GM19035 (cell line): ENCODE measurements at regions not wholly inside any gene's neighbourhood (a gene's known extent, or its start where the extent isn't known, plus 50 kb on each side); places are given as distances from the start of the nearest gene placed in this dataset.
"Not testable (repeated sequence)": the region's sequence is repeated elsewhere in the genome, so short reads cannot be mapped to it uniquely, and the experiment has no call there.

Source experiments
- ATAC-seq: cut with Tn5 transposase; IDR thresholded peaks from one replicate; pipeline ENCODE4 v1.9.1; 2021; ENCODE audit not compliant: unreplicated experiment

DNA sequence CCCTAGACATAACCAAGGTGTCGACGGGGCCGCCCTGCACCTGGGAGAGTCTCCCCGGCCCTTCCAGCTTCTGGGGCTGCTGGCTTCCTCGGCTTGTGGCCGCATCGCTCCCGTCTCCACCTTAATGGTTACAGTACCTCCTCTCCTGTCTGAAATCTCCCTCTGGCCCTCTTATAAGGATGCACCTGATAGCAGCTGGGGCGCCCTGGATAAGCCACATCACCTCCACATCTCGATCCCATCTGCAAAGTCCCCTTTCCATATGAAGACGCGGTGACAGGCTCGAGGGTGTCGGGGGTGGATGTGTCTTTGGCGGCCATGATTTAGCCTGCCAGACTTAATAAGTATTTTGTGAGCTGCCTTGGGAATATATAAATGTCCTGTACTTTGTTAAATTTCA is 169.0 kb downstream of the NPIPB11 start:
- ATAC-seq = not testable (repeated sequence)

DNA sequence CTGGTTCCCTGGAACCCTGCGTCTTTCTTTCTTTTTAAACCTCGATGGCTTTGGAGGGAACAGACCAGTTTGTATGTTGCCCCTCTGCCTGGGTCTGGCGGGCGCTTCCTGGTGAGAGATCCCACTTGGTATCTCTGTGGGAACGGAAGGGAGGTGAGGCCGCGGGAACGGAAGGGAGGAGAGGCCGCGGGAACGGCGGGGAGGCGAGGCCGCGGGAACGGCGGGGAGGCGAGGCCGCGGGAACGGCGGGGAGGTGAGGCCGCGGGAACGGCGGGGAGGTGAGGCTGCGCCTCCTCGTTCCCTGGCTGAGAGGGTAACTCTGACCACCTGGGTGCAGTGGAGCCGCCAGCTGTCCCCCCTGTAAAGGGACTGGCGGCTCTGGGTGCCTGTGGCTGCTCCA is 169.5 kb downstream of the NPIPB11 start:
- ATAC-seq = not testable (repeated sequence)

GRCh38 chr16:29235836-29236370 is 170.6 kb downstream of the NPIPB11 start:
- not testable (repeated sequence) for ATAC-seq

DNA sequence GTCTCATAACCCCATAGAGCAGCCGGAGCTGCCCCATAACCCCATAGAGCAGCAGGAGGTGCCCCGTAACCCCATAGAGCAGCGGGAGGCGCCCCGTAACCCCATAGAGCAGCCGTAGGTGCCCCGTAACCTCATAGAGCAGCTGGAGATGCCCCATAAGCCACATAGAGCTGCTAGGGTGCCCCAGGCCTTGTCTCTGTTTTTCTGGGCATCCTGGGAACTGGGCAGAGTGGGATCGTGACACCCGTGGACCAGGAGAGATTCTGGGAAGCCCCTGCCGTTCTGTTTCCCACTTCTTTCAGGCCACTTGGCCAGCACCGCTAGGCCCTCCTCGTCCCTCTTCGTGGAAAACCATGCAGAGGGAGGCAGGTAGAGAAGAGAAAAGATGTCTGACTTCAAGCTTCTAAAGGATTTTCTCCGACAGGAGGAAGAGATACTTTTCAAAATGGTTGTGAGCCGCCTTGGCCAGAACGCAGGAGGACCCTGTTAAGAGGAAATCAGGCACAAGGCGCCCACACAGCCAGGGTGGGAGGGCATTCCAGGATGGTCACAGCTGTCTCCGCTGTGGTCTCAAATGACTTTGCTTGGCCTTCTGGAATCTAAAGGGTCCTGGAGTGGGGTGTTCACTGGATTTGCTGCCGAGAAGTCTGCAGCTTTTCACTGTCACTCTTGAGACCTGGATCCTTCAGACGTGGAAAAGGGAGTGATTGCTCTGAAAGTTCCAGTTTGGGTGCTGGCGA is 171.8 kb downstream of the NPIPB11 start:
- not testable (repeated sequence) for ATAC-seq

DNA sequence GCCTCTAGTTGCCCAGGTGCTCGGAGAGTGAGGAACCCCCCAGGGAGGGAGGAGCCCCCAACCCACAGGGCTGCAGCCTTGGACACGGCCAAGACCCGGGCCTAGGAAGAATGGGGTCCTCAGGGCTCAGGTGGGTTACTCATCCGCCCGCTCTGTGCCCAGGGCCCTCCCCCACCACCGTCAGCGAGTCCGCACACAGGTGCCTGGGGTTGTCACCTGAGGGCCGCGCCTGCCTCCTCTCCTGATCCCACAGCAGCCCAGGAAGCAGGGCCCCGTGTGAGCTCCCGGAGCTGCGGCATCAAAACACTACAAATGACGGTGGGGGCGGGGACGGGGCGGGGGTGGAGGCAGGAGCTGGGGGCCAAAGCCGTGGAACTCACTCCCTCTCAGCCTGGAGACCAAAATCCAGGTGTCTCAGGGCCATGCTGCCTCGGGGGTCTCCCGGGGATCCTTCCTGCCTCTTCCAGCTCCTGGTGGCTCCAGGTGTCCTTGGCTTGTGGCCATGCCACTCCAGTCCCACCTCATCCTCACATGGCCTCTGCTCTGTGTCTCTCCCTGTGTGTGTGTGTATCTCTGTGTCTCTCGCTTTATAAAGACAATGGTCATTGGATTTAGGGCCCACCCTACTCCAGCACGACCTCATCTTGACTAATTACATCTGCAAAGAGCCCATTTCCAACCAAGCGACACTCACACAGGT is 172.7 kb downstream of the NPIPB11 start:
- ATAC-seq = not testable (repeated sequence)

DNA sequence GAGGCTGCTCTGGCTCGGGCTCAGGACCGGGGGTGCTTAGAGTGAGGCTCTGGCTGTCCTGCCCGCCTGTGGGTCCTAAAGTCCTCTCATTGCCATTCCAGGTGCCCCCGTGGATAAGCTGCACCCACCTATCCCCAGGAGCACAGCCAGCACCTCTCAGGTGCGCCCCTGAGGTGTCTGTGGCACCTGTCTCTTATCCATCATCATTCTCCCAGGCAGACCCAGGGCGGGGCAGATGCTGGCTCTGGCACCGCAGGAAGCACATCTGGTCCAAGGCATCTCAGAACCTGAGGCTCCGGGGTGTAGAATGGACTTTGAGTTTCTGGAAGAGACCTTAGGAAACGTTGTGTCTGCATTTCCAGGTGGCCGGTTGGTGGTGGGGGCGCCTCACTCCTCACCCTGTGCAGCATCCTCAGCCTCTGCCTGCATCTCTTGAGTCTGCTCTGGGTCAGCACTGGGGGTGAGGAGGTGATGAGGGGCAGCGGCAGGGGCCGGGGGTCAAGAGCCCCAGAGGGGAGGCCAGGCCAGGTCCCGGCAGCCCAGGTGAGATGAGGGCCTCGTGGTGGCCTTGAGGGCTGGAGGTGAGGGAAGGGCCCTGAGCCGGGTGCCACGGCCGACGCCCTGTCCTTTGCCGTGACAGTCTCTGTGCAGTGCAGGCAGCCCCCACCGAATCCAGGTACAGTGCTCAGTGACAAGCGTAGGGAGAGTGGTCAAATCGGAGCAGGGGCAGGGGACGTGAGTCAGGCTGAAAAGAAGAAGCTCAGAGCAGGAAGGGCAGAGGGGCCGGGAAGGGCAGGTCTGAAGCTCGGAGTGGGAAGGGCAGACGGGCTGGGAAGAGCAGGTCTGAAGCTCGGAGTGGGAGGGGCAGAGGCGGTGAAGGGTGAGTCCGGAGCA is 173.5 kb downstream of the NPIPB11 start:
- no peak for ATAC-seq

- ATAC-seq = not testable (repeated sequence)
These were observed 174.3 kb downstream of the NPIPB11 start for GRCh38 chr16:29232160-29232705.

GRCh38 chr16:29231244-29231643 is 175.3 kb downstream of the NPIPB11 start:
- ATAC-seq = no peak

- ATAC-seq = no peak
These were observed 175.8 kb downstream of the NPIPB11 start for GRCh38 chr16:29230671-29231096.

DNA sequence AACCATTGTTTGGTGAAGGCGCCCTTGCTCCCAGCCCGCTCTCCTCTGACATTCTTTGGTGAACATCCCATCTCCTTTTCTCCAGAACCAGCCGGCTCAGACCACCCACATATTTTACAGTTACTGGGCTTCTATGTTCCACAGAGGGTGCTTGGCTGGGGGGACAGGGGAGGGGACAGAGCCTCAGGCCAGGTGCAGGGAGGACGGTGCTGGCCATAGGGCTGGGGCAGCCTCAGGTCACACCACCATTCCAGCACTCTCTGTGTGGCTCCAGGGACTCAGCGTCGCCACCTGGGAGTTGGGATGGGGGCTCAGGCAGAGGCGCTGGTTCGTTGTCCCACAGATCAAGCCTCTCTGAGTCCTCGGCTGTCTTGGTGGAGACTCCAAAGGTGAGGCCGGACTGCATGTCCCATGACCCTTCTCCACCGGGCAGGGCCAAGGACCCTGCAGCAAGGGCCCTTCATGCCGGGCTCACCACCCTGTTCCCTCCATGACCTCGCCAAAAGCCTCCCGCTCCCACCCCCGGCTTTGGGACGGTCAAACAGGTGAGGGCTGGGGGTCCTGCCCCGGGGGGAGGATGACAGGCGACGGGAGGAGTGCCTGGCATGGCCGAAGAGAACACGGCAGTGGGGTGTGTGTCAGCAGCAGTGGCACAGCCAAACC is 176.4 kb downstream of the NPIPB11 start:
- ATAC-seq = not testable (repeated sequence)

DNA sequence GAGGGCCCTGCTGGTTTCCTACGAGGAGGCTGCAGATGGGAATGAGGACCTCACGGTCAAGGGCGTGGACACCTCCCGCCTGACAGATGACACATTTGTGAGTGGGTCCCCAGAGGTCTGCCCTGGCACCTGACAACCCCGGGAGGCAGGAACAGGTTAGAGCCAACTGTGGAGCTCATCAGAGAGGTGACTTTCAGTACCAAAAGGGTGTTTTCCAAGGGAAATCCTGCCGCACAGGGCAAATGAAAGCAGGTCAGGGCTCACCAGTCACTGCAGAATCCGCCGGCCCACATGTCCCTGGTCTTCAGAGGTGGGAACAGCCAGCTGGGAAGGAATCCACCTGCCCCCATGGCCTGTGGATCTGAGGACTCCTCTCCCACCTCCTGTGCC is 176.9 kb downstream of the NPIPB11 start:
- ATAC-seq = not testable (repeated sequence)

GRCh38 chr16:29228664-29229611 is 177.6 kb downstream of the NPIPB11 start:
- ATAC-seq = not testable (repeated sequence)

GRCh38 chr16:29227751-29228663 is 178.5 kb downstream of the NPIPB11 start:
- ATAC-seq = not testable (repeated sequence)

DNA sequence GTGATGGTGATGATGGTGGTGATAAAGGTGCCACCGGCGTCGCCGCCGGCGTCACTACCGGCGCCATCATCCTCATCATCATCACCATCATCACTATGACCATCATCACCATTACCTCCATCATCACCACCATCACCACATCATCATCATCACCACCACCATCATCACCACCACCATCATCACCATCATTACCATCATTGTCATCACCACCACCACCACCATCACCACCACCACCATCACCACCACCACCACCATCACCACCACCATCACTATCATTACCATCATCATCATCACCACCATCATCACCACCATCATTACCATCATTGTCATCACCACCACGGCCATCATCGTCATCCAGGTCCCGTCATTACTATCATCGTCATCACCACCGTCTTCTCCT is 179.7 kb downstream of the NPIPB11 start:
- no peak for ATAC-seq

GRCh38 chr16:29224675-29225074 is 181.8 kb downstream of the NPIPB11 start:
- not testable (repeated sequence) for ATAC-seq

GRCh38 chr16:29222615-29223014 is 183.9 kb downstream of the NPIPB11 start:
- ATAC-seq = not testable (repeated sequence)

DNA sequence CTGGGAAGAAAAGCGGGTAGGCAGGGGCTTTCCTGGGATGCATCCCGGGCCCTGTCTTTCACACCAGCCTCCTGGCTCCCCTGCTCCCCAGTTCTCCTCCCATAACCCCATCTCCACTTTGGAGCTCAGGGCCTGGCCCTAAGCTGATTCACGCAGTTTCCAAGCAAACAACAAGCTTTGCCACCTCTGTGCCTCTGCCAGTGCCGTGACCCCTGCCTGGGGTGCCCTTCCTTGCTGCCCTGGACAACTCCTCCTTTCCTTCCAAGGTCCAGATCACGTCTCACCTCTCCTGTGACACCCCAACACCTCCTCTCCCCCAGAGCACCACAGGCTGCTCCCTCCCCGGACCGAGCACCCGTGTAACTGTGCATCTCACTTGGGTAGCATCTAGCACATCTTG is 184.5 kb downstream of the NPIPB11 start:
- ATAC-seq = not testable (repeated sequence)
